Muscle of leg (tissue), 3 donors: ENCODE measurements at regions not wholly inside any gene's neighbourhood (a gene's known extent, or its start where the extent isn't known, plus 50 kb on each side); places are given as distances from the start of the nearest gene placed in this dataset.

ENCODE experiments used
- DNase-seq: peaks from one replicate; pipeline ENCODE4 v3.0.0; 2013
- H3K27ac ChIP-seq: one replicate; pipeline ENCODE4 v1.5.1; 2013; ENCODE audit warnings: mild to moderate bottlenecking, low read length, control low read depth
- H3K27me3 ChIP-seq: one replicate; pipeline ENCODE4 v1.6.1; 2013; ENCODE audit warnings: low read length; ENCODE audit not compliant: control insufficient read depth, insufficient read depth
- H3K36me3 ChIP-seq: one replicate; pipeline ENCODE4 v1.6.1; 2013; ENCODE audit warnings: low read length; ENCODE audit not compliant: control insufficient read depth, insufficient read depth
- H3K4me1 ChIP-seq: one replicate; pipeline ENCODE4 v1.6.1; 2013; ENCODE audit warnings: low read length; ENCODE audit not compliant: control insufficient read depth, insufficient read depth
- H3K4me3 ChIP-seq: one replicate; pipeline ENCODE4 v1.5.1; 2013; ENCODE audit warnings: low read length, control low read depth
- H3K9me3 ChIP-seq: replicated peaks from 2 replicates; pipeline ENCODE4 v1.6.1; 2013; ENCODE audit warnings: low read depth, low read length; ENCODE audit not compliant: control insufficient read depth
- WGBS: methylation state at CpG from one replicate; pipeline ENCODE4 v1.1.5; 2013; ENCODE audit warnings: missing lambda C conversion rate; ENCODE audit not compliant: insufficient coverage; 5-methylcytosine and 5-hydroxymethylcytosine counted together

DNA sequence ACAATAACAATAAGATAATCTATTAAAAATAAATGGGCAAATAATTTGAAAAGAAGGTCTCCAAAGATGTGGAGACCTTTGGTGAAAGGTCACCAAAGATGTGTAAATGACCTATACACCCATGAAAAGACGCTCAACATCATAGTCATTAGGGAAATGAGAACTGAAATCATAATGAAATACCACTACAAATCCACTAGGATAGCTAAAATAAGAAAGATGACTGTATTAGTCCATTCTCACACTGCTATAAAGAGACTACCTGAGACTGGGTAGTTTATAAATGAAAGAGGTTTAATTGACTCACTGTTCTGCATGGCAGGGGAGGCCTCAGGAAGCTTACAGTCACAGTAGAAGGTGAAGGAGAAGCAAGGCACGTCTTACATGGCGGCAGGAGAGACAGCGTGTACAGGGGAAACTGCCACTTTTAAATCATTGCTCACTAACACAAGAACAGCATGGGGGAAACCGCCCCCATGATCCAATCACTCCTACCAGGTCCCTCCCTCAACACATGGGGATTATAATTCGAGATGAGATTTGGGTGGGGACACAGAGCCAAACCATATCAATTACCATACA lies 339.6 kb downstream of the ENC1 start:
- WGBS: no CpG with 5 or more reads among the region's 6 CpGs
- Histone ChIP-seq H3K27ac (no peak overlapping the region), H3K4me1 (peaks cover 5% of the 10 kb centered on the region), H3K27me3 (no peaks in the 10 kb centered on the region), H3K36me3 (no peaks in the 10 kb centered on the region), H3K9me3 (no peaks in the 10 kb centered on the region), H3K4me3 (no peak overlapping the region)
- DNase-seq: no peak

GRCh38 chr5:74299833-74300232 lies 340.7 kb downstream of the ENC1 start:
- DNase-seq: no peak
- H3K27me3 ChIP-seq: no peaks in the 10 kb centered on the region
- no CpG with 5 or more reads among the region's 2 CpGs for WGBS
- no peak overlapping the region for H3K27ac ChIP-seq
- H3K4me1 ChIP-seq: peaks cover 5% of the 10 kb centered on the region
- H3K9me3 ChIP-seq: no peaks in the 10 kb centered on the region
- no peak overlapping the region for H3K4me3 ChIP-seq
- H3K36me3 ChIP-seq: no peaks in the 10 kb centered on the region

DNA sequence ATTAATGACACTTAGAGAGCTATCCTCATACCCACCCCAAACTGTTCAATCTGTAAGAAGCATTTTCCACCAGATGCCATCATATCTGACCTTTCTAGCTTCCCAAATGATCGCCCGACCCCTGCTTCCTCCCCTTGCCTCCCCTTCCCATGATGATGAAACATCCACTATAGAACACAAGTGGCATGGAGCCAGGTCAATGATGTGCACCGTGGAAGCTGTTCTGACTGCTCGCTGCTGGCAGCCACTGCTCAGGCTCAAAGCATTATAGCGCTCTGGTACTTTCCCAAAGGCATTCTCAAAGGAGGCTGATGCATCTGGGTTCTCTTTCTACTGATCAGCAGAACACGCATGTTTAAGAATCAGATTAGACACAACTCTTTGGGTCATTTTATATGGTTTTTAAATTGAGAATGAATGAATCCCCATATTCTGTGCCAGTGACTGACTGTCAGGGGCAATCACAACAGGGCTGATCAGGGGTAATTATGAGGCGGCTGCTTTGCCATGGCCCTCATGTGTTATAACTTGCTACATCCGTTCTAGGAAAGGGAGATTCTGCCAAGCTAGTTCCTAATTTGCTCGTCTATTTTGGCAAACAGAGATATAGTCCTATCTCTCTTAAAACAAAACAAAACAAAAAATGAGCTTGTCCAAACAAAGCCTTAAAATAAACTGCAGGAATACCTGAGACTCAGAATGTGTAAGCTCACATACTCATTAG lies 343.7 kb downstream of the ENC1 start:
- H3K27me3 ChIP-seq: no peaks in the 10 kb centered on the region
- no peaks in the 10 kb centered on the region for H3K9me3 ChIP-seq
- no peak overlapping the region for H3K27ac ChIP-seq
- DNase-seq: peak; percentile 76
- H3K36me3 ChIP-seq: no peaks in the 10 kb centered on the region
- no peak overlapping the region for H3K4me3 ChIP-seq
- H3K4me1 ChIP-seq: peaks cover 5% of the 10 kb centered on the region
- 19% methylated on average over 6 of the region's 9 CpGs for WGBS

DNA sequence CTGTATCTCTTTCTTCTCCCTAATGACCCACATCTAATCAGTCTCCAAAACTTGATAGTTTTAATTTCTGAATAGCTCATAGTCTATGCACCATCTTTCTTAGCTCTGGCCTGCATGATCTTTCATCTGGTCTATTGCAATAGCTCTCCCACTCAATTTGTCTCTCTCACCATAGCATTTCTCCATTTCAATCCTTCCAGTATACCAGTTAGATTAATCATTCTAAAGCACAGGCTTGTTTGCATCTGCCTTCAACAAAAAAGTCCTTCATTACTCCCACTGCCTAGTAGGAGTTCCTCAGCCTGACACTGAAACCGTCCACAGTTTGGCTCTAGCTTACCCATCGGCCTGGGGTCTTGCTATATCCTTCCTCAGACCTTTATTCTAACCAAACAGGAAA lies 344.9 kb downstream of the ENC1 start:
- no peaks in the 10 kb centered on the region for H3K27me3 ChIP-seq
- no peak for DNase-seq
- H3K4me1 ChIP-seq: peaks cover 5% of the 10 kb centered on the region
- no peak overlapping the region for H3K4me3 ChIP-seq
- no peaks in the 10 kb centered on the region for H3K36me3 ChIP-seq
- 87% methylated on average over 2 of the region's 2 CpGs for WGBS
- H3K27ac ChIP-seq: no peak overlapping the region
- no peaks in the 10 kb centered on the region for H3K9me3 ChIP-seq

DNA sequence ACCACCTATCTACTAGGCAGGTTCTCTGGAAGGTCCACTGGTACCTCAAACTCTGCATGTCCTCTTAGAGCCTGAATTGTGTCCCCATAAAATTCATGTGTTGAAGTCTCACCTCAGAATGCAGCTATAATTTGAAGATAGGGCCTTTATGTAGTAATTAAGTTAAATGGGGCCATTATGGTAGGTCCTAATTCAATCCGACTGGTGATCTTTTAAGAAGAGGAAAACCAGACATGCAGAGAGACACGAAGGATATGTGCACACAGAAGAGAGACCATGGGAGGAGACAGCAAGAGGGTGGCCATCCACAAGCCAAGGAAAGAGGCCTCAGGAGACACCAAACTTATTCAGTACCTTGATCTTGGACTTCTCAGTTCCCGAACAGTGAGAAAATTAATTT lies 345.4 kb downstream of the ENC1 start:
- H3K36me3 ChIP-seq: no peaks in the 10 kb centered on the region

DNA sequence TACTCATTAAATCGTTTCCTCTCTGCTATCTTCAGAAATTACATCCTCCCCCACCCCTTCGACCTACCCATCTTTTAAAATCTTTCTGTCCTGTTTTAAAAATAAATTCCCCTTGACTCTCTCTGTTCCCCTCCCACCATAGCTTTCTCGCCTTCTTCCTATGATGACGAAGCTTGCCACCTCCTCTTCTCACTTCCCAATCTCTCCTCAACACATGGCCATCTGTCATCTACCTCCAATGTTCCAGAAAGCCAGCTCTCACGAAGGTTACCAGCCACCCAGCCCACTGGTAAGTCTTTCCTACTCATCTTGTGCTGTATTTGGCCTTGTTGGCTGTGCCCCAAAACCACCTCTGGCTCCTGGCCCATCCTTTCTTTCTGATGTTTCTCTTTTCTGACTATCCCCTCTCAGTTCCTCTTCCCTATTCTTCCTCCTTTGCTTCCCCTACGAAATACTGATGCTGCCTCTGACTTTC lies 346.3 kb downstream of the ENC1 start:
- H3K4me3 ChIP-seq: no peak overlapping the region
- WGBS: 70% methylated on average over 6 of the region's 6 CpGs
- H3K36me3 ChIP-seq: no peaks in the 10 kb centered on the region
- peaks cover 5% of the 10 kb centered on the region for H3K4me1 ChIP-seq
- no peaks in the 10 kb centered on the region for H3K27me3 ChIP-seq
- H3K27ac ChIP-seq: no peak overlapping the region
- no peak for DNase-seq
- H3K9me3 ChIP-seq: no peaks in the 10 kb centered on the region

More for the DNA sequence above, 345.4 kb downstream of the ENC1 start:
- no peak overlapping the region for H3K4me3 ChIP-seq
- DNase-seq: no peak
- no peaks in the 10 kb centered on the region for H3K9me3 ChIP-seq
- H3K4me1 ChIP-seq: peaks cover 5% of the 10 kb centered on the region
- no peaks in the 10 kb centered on the region for H3K27me3 ChIP-seq
- 78% methylated on average over 2 of the region's 3 CpGs for whole genome bisulfite sequencing
- H3K27ac ChIP-seq: no peak overlapping the region

DNA sequence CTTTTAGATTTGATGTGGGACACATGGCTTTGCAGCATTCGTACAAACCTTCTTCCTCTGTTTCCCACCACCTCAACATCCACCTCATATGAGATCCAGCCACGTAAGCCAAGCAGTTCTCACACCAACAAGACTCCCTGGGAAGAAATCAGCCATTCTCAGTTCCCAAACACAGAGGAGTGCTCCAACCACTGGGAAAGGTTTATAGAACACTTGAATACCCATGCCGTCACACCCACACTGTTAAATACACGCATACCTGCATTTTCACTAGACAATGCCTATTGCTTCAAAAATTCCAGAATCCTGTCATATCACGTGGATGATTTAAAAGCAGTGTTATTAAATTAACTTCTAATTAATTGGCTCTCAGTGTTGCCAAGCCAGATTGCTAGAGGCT lies 347.3 kb downstream of the ENC1 start:
- no peaks in the 10 kb centered on the region for H3K36me3 ChIP-seq
- no peak overlapping the region for H3K4me3 ChIP-seq
- WGBS: 70% methylated on average over 1 of the region's 5 CpGs
- peaks cover 5% of the 10 kb centered on the region for H3K4me1 ChIP-seq
- H3K9me3 ChIP-seq: no peaks in the 10 kb centered on the region
- no peak for DNase-seq
- no peaks in the 10 kb centered on the region for H3K27me3 ChIP-seq
- no peak overlapping the region for H3K27ac ChIP-seq

- DNase-seq: no peak
- Histone ChIP-seq H3K4me3 (no peak overlapping the region), H3K36me3 (no peaks in the 10 kb centered on the region), H3K4me1 (peaks cover 2% of the 10 kb centered on the region), H3K9me3 (no peaks in the 10 kb centered on the region), H3K27me3 (no peaks in the 10 kb centered on the region), H3K27ac (no peak overlapping the region)
- WGBS: 60% methylated on average over 1 of the region's 1 CpG
Measured at GRCh38 chr5:74290634-74291241, 349.8 kb downstream of the ENC1 start.

DNA sequence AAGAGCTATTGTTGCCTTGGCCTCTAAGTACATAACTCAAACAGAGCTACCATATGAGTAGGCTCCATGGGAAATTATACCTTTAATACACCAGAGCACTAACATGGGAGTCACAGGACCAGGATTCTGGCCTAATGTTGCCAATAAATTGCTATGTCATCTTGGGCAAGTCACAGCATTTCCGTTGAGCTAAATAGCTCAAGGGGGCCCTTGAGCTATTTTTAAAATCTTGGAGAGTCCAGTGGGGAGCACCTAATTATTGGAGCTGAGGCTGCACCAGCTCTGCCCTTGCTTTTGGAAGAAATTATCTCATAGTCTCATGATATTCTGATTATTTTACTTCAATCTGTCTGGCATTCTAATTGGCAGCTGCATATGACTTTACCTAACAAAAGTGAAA lies 350.8 kb downstream of the ENC1 start:
- Histone ChIP-seq H3K4me1 (peaks cover 4% of the 10 kb centered on the region), H3K27me3 (no peaks in the 10 kb centered on the region), H3K9me3 (no peaks in the 10 kb centered on the region), H3K27ac (no peak overlapping the region), H3K4me3 (no peak overlapping the region), H3K36me3 (no peaks in the 10 kb centered on the region)
- no peak for DNase-seq
- 33% methylated on average over 1 of the region's 1 CpG for WGBS

DNA sequence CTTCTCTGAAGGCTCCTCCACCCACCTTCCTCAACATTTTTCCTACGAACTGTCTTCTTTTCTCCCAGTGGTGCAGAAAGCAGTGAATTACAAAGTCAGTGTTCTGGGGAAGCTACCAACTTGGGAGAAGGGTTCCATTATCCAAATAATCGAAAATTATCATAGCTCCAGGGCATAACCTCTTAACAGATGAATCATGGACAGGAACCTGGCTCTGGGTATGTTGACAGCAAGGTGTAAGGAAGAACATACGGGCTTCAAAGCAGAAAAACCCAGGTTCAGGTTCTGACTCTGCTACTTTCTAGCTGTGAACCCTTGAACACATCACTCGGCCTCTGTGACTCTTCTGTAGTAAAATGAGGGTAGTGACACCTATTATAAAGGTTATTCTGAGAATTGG lies 351.3 kb downstream of the ENC1 start:
- no peak for DNase-seq
- Histone ChIP-seq H3K9me3 (no peaks in the 10 kb centered on the region), H3K27me3 (no peaks in the 10 kb centered on the region), H3K4me3 (no peak overlapping the region), H3K27ac (no peak overlapping the region), H3K4me1 (peaks cover 4% of the 10 kb centered on the region), H3K36me3 (no peaks in the 10 kb centered on the region)
- no CpG with 5 or more reads among the region's 4 CpGs for WGBS
